ENCODE measurements at regions not wholly inside any gene's neighbourhood (a gene's known extent, or its start where the extent isn't known, plus 50 kb on each side); places are given as distances from the start of the nearest gene placed in this dataset.

- TF ChIP-seq CTCF (IDR thresholded peaks at IDR 0.05) (no peak), POLR2A (IDR thresholded peaks at IDR 0.05) (no peak)
Observed at GRCh38 chr5:84727708-84728107, 343.0 kb upstream of the EDIL3 start.
